ENCODE measurements at regions not wholly inside any gene's neighbourhood (a gene's known extent, or its start where the extent isn't known, plus 50 kb on each side); places are given as distances from the start of the nearest gene placed in this dataset.
"Not testable (repeated sequence)": the region's sequence is repeated elsewhere in the genome, so short reads cannot be mapped to it uniquely, and the experiment has no call there.

GRCh38 chr12:116327992-116328391 is 50.5 kb upstream of the MED13L start:
- H3K27ac ChIP-seq; DNase-seq (ENCODE audit: low spot score); CTCF ChIA-PET; POLR2A ChIA-PET (ENCODE audit: low non-redundant PET): not testable (repeated sequence)

DNA sequence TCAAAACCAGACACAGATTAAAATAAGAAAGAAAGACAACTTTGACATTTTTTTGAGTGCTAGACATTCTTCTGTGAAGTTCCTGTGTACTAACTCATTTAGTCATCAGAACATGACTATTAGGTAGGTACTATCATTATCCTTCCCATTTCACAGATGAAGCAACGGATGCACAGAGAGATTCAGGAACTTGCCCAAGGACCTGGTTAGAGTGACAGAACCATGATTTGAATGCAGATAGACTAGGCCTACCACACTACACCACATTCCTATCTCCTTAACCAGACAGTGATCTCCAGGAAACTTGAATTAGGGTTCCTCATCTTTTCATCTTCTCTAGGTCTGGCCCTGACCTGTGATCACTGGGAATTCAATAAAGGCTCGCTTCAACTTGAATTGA is 54.4 kb upstream of the MED13L start:
- POLR2A ChIA-PET (ENCODE audit: low non-redundant PET): no interaction called here
- DNase-seq (ENCODE audit: low spot score): no peak
- H3K27ac ChIP-seq: no peak overlapping the region
- no peak for TF ChIP-seq CTCF (conservative IDR thresholded peaks at IDR 0.05; ENCODE audit: low read depth)
- CTCF ChIA-PET: no interaction called here

DNA sequence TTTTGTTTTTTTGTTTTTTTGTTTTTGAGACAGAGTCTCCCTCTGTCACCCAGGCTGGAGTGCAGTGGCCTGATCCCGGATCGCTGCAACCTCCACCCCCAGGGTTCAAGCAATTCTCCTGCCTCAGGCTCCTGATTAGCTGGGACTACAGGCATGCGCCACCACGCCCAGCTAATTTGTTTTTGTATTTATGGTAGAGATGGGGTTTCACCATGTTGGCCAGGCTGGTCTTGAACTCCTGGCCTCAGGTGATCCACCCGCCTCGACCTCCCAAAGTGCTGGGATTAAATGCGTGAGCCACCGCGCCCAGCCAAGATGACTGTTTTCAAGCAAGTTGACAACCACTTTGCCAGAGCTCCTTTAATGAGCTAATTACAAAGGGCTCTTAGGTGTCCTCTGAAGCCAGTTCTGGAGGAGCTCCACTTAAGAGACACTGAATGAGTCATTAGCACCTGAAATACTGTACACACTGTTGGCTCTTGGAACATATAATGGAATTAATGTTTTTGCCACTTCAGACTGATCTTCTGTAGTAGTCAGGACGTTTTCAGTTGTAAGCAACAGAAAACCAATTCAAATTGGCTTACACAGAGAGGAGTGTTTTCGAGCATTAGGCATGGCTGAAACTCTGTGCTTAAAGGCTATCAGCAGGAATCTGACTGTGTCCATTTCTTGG is 55.4 kb upstream of the MED13L start:
- POLR2A ChIA-PET (ENCODE audit: low non-redundant PET): no interaction called here
- TF ChIP-seq CTCF (conservative IDR thresholded peaks at IDR 0.05; ENCODE audit: low read depth): no peak

DNA sequence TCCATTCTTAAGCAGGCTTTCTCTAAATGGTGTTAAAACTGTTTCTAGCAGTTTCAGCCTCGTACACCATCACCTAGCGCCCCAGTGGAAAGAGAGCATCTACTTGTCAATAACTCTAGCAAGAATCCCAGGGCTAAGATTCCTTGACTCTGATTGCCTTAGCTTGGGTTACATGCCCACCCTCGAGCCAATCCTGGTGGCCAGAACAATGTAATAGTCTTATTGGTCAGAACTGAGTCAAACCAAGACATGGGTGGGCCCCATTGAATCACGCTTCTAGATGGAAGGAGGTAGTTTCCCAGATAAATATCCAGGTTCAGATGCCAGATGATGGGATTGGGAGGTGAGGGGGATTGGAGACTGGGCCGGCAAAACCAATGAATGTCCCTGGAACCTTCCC is 55.9 kb upstream of the MED13L start:
- DNase-seq (ENCODE audit: low spot score): no peak
- POLR2A ChIA-PET (ENCODE audit: low non-redundant PET): no interaction called here
- CTCF ChIA-PET: no interaction called here
- no peak for TF ChIP-seq CTCF (conservative IDR thresholded peaks at IDR 0.05; ENCODE audit: low read depth)
- no peak overlapping the region for H3K27ac ChIP-seq

More for the DNA sequence above, 55.4 kb upstream of the MED13L start:
- no peak for DNase-seq (ENCODE audit: low spot score)
- CTCF ChIA-PET: no interaction called here
- no peak overlapping the region for H3K27ac ChIP-seq

DNA sequence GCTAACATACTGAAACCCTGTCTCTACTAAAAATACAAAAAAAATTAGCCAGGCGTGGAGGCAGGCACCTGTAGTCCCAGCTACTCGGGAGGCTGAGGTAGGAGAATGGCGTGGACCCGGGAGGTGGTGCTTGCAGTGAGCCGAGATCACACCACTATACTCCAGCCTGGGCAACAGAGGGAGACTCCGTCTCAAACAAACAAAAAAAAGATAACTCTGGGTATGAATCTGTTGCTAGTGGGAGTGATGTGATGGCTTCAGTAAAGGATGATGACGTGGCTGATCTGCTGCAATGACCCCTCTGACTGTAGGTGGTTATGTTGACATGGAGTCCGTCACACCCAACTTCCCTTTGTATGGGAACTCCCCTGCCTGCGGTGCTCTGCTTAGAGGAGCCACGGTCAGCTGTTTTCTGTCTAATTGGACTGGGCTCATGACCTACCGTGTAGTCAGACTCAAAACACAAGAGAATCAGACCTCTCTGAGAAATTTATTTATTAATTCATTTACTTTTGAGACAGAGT is 59.1 kb upstream of the MED13L start:
- TF ChIP-seq CTCF (conservative IDR thresholded peaks at IDR 0.05; ENCODE audit: low read depth): no peak
- ChIA-PET POLR2A (ENCODE audit: low non-redundant PET) (no interaction called here), CTCF (no interaction called here)
- DNase-seq (ENCODE audit: low spot score): no peak
- no peak overlapping the region for H3K27ac ChIP-seq

GRCh38 chr12:116337312-116337711 is 59.8 kb upstream of the MED13L start:
- CTCF ChIA-PET: no interaction called here
- POLR2A ChIA-PET (ENCODE audit: low non-redundant PET): no interaction called here
- TF ChIP-seq CTCF (conservative IDR thresholded peaks at IDR 0.05; ENCODE audit: low read depth): no peak
- no peak overlapping the region for H3K27ac ChIP-seq
- DNase-seq (ENCODE audit: low spot score): no peak

DNA sequence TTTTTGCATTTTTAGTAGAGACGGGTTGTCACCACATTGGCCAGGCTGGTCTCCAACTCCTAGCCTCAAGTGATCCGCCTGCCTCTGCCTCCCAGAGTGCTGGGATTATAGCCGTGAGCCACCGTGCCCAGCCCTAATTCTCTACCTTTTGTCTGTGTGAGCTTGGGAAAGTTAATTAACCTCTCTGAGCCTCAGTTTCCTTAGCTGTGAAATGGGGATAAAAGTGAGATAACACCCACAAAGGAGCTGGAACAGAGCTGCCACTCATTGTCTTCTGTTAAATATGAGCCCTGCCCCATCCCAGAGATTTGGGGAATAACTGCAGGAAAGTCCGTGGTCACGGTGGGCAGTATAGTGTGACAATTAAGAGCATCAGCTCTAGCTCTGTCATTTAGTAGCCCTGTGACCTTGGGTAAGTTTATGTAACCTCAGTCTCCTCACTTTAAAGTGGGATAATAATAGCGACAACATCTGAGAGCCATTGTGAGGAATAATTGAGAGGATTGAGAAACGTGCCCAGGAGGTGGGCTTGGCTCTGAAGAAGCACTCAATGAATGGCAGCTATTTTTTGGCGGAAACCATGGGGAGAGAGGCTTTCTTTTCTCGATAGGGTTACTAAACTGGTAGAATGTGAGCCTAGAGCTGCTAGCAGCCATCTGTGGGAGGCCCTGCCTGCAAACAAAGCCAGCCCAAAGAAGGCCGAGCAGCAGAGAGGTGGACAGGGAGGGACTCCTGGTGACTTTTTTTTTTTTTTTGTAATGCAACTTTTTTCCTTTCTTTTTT is 60.8 kb upstream of the MED13L start:
- no peak overlapping the region for H3K27ac ChIP-seq
- DNase-seq (ENCODE audit: low spot score): no peak
- TF ChIP-seq CTCF (conservative IDR thresholded peaks at IDR 0.05; ENCODE audit: low read depth): no peak
- POLR2A ChIA-PET (ENCODE audit: low non-redundant PET): no interaction called here
- CTCF ChIA-PET: no interaction called here
